Spleen (tissue), 11 donors: ENCODE measurements at regions not wholly inside any gene's neighbourhood (a gene's known extent, or its start where the extent isn't known, plus 50 kb on each side); places are given as distances from the start of the nearest gene placed in this dataset.
A peak's percentile ranks its signal among the peaks of the same experiment; 100 is the strongest.

Experiments used
- DNase-seq: peaks from one replicate; pipeline ENCODE4 v3.0.0-alpha.2; 2020
- H3K27ac ChIP-seq, 8 donors: fragments of 200-600 bp; sonication (generic) in 7 of 8; 1 replicate in 4 of 8; 2 replicates in 4 of 8; pipeline versions ENCODE4 v1.5.0 to v1.8.0; 2016 to 2021; ENCODE audit warnings: inconsistent platforms in 4 of 8, mild to moderate bottlenecking in 4 of 8, moderate library complexity in 1 of 8
- H3K27me3 ChIP-seq, 7 donors: fragments of 200-600 bp; sonication (generic) in 6 of 7; replicated peaks in 1 of 7; 1 replicate in 4 of 7; 2 replicates in 3 of 7; pipeline versions ENCODE4 v1.5.0 to v1.8.0; 2016 to 2021; ENCODE audit warnings: inconsistent platforms in 3 of 7, mild to moderate bottlenecking in 1 of 7
- H3K36me3 ChIP-seq, 6 donors: fragments of 200-600 bp; sonication (generic) in 5 of 6; 1 replicate in 4 of 6; 2 replicates in 2 of 6; pipeline versions ENCODE4 v1.5.0 to v1.8.0; 2016 to 2021; ENCODE audit warnings: inconsistent platforms in 2 of 6
- H3K4me1 ChIP-seq, 6 donors: fragments of 200-600 bp; sonication (generic) in 5 of 6; 1 replicate in 3 of 6; 2 replicates in 3 of 6; pipeline versions ENCODE4 v1.5.0 to v1.8.0; 2016 to 2021; ENCODE audit warnings: inconsistent platforms in 3 of 6
- H3K4me3 ChIP-seq, 8 donors: fragments of 200-600 bp; sonication (generic) in 7 of 8; 1 replicate in 4 of 8; 2 replicates in 4 of 8; pipeline versions ENCODE4 v1.5.0 to v1.8.0; 2016 to 2021; ENCODE audit warnings: inconsistent platforms in 4 of 8, mild to moderate bottlenecking in 4 of 8, moderate library complexity in 2 of 8
- H3K9me3 ChIP-seq, 8 donors: fragments of 200-600 bp; sonication (generic) in 7 of 8; 1 replicate in 4 of 8; 2 replicates in 4 of 8; pipeline versions ENCODE4 v1.5.0 to v1.8.0; 2016 to 2021; ENCODE audit warnings: inconsistent platforms in 4 of 8
- CTCF ChIP-seq, 11 experiments: fragments of 200-600 bp in 7 of 11; fragments of 450-650 bp in 4 of 11; sonication (generic) in 4 of 11; IDR thresholded peaks in 8 of 11; conservative IDR thresholded peaks in 3 of 11; 1 replicate in 7 of 11; 2 replicates in 4 of 11; pipeline versions ENCODE4 v1.4.0 to v1.8.0; 2016 to 2021; ENCODE audit warnings: antibody characterized with exemption in 11 of 11, inconsistent platforms in 4 of 11, mild to moderate bottlenecking in 1 of 11
- POLR2A ChIP-seq, 3 donors: fragments of 450-650 bp; IDR thresholded peaks; one replicate each; pipeline ENCODE4 v1.5.1; 2017; ENCODE audit warnings: antibody characterized with exemption in 3 of 3, mild to moderate bottlenecking in 1 of 3
- POLR2AphosphoS5 ChIP-seq, 3 donors: sonication (generic); formaldehyde crosslinking; IDR thresholded peaks; one replicate each; pipeline ENCODE4 v1.5.1; 2017; ENCODE audit warnings: antibody characterized with exemption in 3 of 3
- WGBS, 5 donors: extraction: QIAGEN DNeasy Blood & Tissue Kit in 3 of 5; methylation state at CpG; one replicate each; pipeline versions ENCODE4 v1.1.5 to v1.1.7; 2013 to 2018; 5-methylcytosine and 5-hydroxymethylcytosine counted together
- intact Hi-C: fragments of 100-400 bp; cut with DNase I; formaldehyde crosslinking; loops from one replicate; pipeline ENCODE4 v1.15.0; 2023; ENCODE audit warnings: low total_unique reads
- donor health status: healthy with polysubstance abuse.
- donor health status: DM: no; HTN: no; CAD: no; lungs with moderate emphysema.
- donor health status: DM: no; HTN: no; CAD: no.
- donor health status: Bipolar disorder and iron deficiency.
- donor health status: healthy.
- donor health status: DM: no; HTN: no; CAD: no.
- donor health status: DM: yes; HTN: yes; CAD: no.

- intact Hi-C loops: no loop called here
- TF ChIP-seq CTCF (IDR thresholded peaks at IDR 0.05 in 8 of 11, conservative IDR thresholded peaks at IDR 0.05 in 3 of 11): no peak
- TF ChIP-seq POLR2AphosphoS5 (IDR thresholded peaks at IDR 0.05): peak in 1 of 3 donors; percentile 39
- no peaks in the 10 kb centered on the region for H3K4me1 ChIP-seq
- peak overlapping the region in 7 of 8 donors; percentile 10 to 61 (median 23) for H3K4me3 ChIP-seq
- H3K9me3 ChIP-seq: no peaks in the 10 kb centered on the region
- WGBS, 5 donors: 9 to 21% (median 14%) methylated on average over 11 of the region's 11 CpGs
- H3K27ac ChIP-seq: peak overlapping the region in 4 of 8 donors; percentile 2 to 40 (median 20)
- peaks cover 0 to 5% (median 0%) of the 10 kb centered on the region in 7 donors for H3K27me3 ChIP-seq
- DNase-seq: no peak
- H3K36me3 ChIP-seq: no peaks in the 10 kb centered on the region
Measured at GRCh38 chr18:25503567-25504081, 151.7 kb upstream of the ZNF521 start.

- WGBS, 5 donors: 86 to 92% (median 88%) methylated on average over 2 of the region's 2 CpGs
- peaks cover 0 to 11% (median 4%) of the 10 kb centered on the region in 8 donors for H3K9me3 ChIP-seq
- TF ChIP-seq CTCF (IDR thresholded peaks at IDR 0.05 in 8 of 11, conservative IDR thresholded peaks at IDR 0.05 in 3 of 11) (no peak), POLR2A (IDR thresholded peaks at IDR 0.05) (no peak), POLR2AphosphoS5 (IDR thresholded peaks at IDR 0.05) (no peak)
- H3K27ac ChIP-seq: no peak overlapping the region
- no peaks in the 10 kb centered on the region for H3K36me3 ChIP-seq
- H3K4me1 ChIP-seq: no peaks in the 10 kb centered on the region
- DNase-seq: no peak
- no peak overlapping the region for H3K4me3 ChIP-seq
- intact Hi-C loops: no loop called here
- H3K27me3 ChIP-seq: no peaks in the 10 kb centered on the region
Measured at GRCh38 chr18:25497151-25497794, 145.3 kb upstream of the ZNF521 start.

GRCh38 chr18:25496544-25496943 is 144.6 kb upstream of the ZNF521 start:
- no peaks in the 10 kb centered on the region for H3K27me3 ChIP-seq
- peaks cover 0 to 11% (median 4%) of the 10 kb centered on the region in 8 donors for H3K9me3 ChIP-seq
- no peak for TF ChIP-seq CTCF (IDR thresholded peaks at IDR 0.05 in 8 of 11, conservative IDR thresholded peaks at IDR 0.05 in 3 of 11)
- H3K27ac ChIP-seq: no peak overlapping the region
- H3K4me3 ChIP-seq: no peak overlapping the region
- H3K36me3 ChIP-seq: no peaks in the 10 kb centered on the region
- 34 to 81% (median 45%) methylated on average over 2 of the region's 2 CpGs for WGBS, 5 donors
- no peaks in the 10 kb centered on the region for H3K4me1 ChIP-seq
- no peak for DNase-seq
- intact Hi-C loops: no loop called here

- intact Hi-C loops: no loop called here
- no peaks in the 10 kb centered on the region for H3K27me3 ChIP-seq
- no peak for DNase-seq
- peaks cover 0 to 11% (median 4%) of the 10 kb centered on the region in 8 donors for H3K9me3 ChIP-seq
- no peak overlapping the region for H3K27ac ChIP-seq
- H3K4me1 ChIP-seq: no peaks in the 10 kb centered on the region
- TF ChIP-seq CTCF (IDR thresholded peaks at IDR 0.05 in 8 of 11, conservative IDR thresholded peaks at IDR 0.05 in 3 of 11) (no peak), POLR2A (IDR thresholded peaks at IDR 0.05) (no peak), POLR2AphosphoS5 (IDR thresholded peaks at IDR 0.05) (no peak)
- no peaks in the 10 kb centered on the region for H3K36me3 ChIP-seq
- WGBS, 5 donors: 47 to 63% (median 61%) methylated on average over 1 of the region's 1 CpG
- H3K4me3 ChIP-seq: no peak overlapping the region
Measured at GRCh38 chr18:25495606-25496005, 143.6 kb upstream of the ZNF521 start.
